KMS-11 (cell line): ENCODE measurements at regions not wholly inside any gene's neighbourhood (a gene's known extent, or its start where the extent isn't known, plus 50 kb on each side); places are given as distances from the start of the nearest gene placed in this dataset.

ENCODE experiments used
- H2AFZ ChIP-seq: fragments of 200-600 bp; sonication (generic); 2 replicates; pipeline ENCODE4 v1.6.1; 2016; ENCODE audit warnings: antibody characterized with exemption, mixed run types, low read depth
- H3K27ac ChIP-seq: fragments of 200-600 bp; sonication (generic); 2 replicates; pipeline ENCODE4 v1.6.1; 2016; ENCODE audit warnings: mild to moderate bottlenecking, mixed run types
- H3K27me3 ChIP-seq: fragments of 200-600 bp; sonication (generic); 2 replicates; pipeline ENCODE4 v1.6.1; 2017; ENCODE audit warnings: mild to moderate bottlenecking, low read depth, mixed run types, moderate library complexity; ENCODE audit not compliant: insufficient read depth
- H3K36me3 ChIP-seq: fragments of 200-600 bp; sonication (generic); 2 replicates; pipeline ENCODE4 v1.6.1; 2017; ENCODE audit warnings: mild to moderate bottlenecking, mixed run types; ENCODE audit not compliant: insufficient read depth
- H3K4me1 ChIP-seq: fragments of 200-600 bp; sonication (generic); 2 replicates; pipeline ENCODE4 v1.6.1; 2016; ENCODE audit warnings: mild to moderate bottlenecking, low read depth, mixed run types; ENCODE audit not compliant: poor library complexity, severe bottlenecking
- H3K4me2 ChIP-seq: fragments of 200-600 bp; sonication (generic); 2 replicates; pipeline ENCODE4 v1.7.0; 2016; ENCODE audit warnings: mild to moderate bottlenecking, mixed run types
- H3K4me3 ChIP-seq: fragments of 200-600 bp; sonication (generic); IDR thresholded peaks from 2 replicates; pipeline ENCODE4 v1.6.1; 2017; ENCODE audit warnings: low read depth, low read length, mixed read lengths; ENCODE audit not compliant: insufficient read depth
- H3K79me2 ChIP-seq: fragments of 200-600 bp; sonication (generic); 2 replicates; pipeline ENCODE4 v1.6.1; 2016; ENCODE audit warnings: low read depth, mixed run types; ENCODE audit not compliant: insufficient read depth
- H3K9ac ChIP-seq: fragments of 200-600 bp; sonication (generic); 2 replicates; pipeline ENCODE4 v1.6.1; 2016; ENCODE audit warnings: mild to moderate bottlenecking, mixed run types
- H4K20me1 ChIP-seq: fragments of 200-600 bp; sonication (generic); 2 replicates; pipeline ENCODE4 v1.6.1; 2016; ENCODE audit warnings: mild to moderate bottlenecking, mixed run types; ENCODE audit not compliant: insufficient read depth
- CTCF ChIP-seq: fragments of 200-600 bp; sonication (generic); conservative IDR thresholded peaks from 2 replicates; pipeline ENCODE4 v1.6.1; 2017; ENCODE audit warnings: low read depth, mild to moderate bottlenecking, antibody characterized with exemption, low read length, moderate library complexity, mixed read lengths

- Histone ChIP-seq H3K27ac (peak overlapping the region; percentile 81), H3K9ac (peak overlapping the region; percentile 71), H3K27me3 (no peaks in the 10 kb centered on the region), H3K4me3 (no peak overlapping the region), H3K79me2 (no peaks in the 10 kb centered on the region), H3K4me1 (peaks cover 26% of the 10 kb centered on the region), H3K4me2 (peak overlapping the region; percentile 78), H2AFZ (peak overlapping the region; percentile 89), H3K36me3 (no peaks in the 10 kb centered on the region), H4K20me1 (no peaks in the 10 kb centered on the region)
- no peak for TF ChIP-seq CTCF
Observed at GRCh38 chr7:9242636-9243035, 809.2 kb downstream of the NXPH1 start.

GRCh38 chr7:9250876-9251275 lies 817.5 kb downstream of the NXPH1 start:
- Histone ChIP-seq H3K4me2 (no peak overlapping the region), H3K27ac (no peak overlapping the region)
- no peak for TF ChIP-seq CTCF

GRCh38 chr7:9264395-9264794 lies 831.0 kb downstream of the NXPH1 start:
- no peak for TF ChIP-seq CTCF
- H3K4me2 ChIP-seq: no peak overlapping the region
- H3K4me3 ChIP-seq: no peak overlapping the region
- no peaks in the 10 kb centered on the region for H4K20me1 ChIP-seq
- no peak overlapping the region for H3K9ac ChIP-seq
- H2AFZ ChIP-seq: no peak overlapping the region
- peaks cover 8% of the 10 kb centered on the region for H3K4me1 ChIP-seq
- H3K79me2 ChIP-seq: no peaks in the 10 kb centered on the region
- no peak overlapping the region for H3K27ac ChIP-seq
- no peaks in the 10 kb centered on the region for H3K27me3 ChIP-seq
- no peaks in the 10 kb centered on the region for H3K36me3 ChIP-seq

More at GRCh38 chr7:9250876-9251275, 817.5 kb downstream of the NXPH1 start:
- Histone ChIP-seq H3K79me2 (no peaks in the 10 kb centered on the region), H3K36me3 (no peaks in the 10 kb centered on the region), H4K20me1 (no peaks in the 10 kb centered on the region), H3K4me1 (no peaks in the 10 kb centered on the region), H2AFZ (no peak overlapping the region), H3K27me3 (no peaks in the 10 kb centered on the region), H3K4me3 (no peak overlapping the region), H3K9ac (no peak overlapping the region)

DNA sequence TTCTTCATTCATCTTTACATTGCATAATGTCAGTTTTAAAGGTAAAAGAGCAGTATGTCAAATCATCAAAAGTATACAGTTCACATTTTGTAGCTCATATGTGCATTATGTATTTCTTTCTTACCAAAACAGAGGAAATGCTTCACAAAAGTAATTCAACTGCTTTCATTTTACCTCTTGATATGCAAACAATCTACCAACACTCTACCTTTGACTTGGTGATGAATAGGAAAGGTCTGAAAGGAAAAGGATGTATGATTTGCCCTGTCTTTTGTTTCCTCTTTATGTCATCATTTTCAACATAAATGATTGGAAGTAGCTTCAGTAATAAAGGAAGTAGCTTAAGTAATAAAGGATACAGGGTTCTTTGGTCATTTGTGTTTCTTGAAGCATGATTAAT lies 846.7 kb downstream of the NXPH1 start:
- no peak overlapping the region for H2AFZ ChIP-seq
- H4K20me1 ChIP-seq: no peaks in the 10 kb centered on the region
- H3K27me3 ChIP-seq: no peaks in the 10 kb centered on the region
- H3K9ac ChIP-seq: no peak overlapping the region
- H3K79me2 ChIP-seq: no peaks in the 10 kb centered on the region
- no peaks in the 10 kb centered on the region for H3K4me1 ChIP-seq
- no peak overlapping the region for H3K4me3 ChIP-seq
- no peak overlapping the region for H3K4me2 ChIP-seq
- no peak for TF ChIP-seq CTCF
- no peak overlapping the region for H3K27ac ChIP-seq
- no peaks in the 10 kb centered on the region for H3K36me3 ChIP-seq
